ENCODE measurements at regions not wholly inside any gene's neighbourhood (a gene's known extent, or its start where the extent isn't known, plus 50 kb on each side); places are given as distances from the start of the nearest gene placed in this dataset.

DNA sequence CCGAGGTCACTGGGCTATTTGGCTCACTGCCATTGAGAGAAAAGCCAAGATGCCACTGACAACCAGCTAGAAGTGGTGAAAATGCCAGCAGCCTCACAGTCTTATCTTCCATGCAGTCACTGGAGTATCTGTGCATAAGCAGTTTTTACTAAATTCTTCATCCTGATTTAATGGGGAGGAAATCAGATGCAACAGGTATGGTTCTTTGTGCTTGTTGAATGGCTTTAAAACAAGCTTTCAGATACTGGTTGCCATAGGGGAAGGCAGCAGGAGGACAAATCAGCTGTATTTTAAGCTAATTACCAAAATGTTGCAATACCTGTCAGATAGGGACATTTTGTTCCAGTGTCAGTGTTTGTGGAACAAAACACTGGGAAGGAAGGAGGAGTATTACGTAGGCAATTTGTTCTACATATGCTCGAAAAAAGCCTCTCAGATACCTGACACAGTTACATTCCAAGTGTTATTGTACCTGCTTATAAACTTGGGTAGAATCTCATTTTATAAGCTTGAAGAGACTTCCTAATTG is 54.1 kb upstream of the ARHGAP5 start:
- no peak for DNase-seq (ENCODE audit: low spot score)

DNA sequence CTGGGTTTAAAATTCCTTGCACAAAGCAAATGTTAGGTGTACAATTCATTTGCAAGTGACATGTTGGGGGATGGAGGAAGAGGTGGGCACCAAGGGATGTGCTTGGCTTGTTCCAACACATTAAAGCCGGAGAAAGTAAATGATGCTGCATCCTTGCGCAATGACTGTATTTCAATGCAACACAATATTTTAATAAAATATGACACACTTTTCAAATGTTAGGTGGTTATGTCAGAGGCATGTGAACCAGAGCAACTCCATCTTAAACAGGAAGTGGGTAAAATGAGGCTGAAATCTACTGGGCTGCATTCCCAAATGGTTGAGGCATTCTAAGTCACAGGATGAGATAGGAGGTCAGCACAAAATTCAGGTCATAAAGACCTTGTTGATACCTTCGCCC is 53.6 kb upstream of the ARHGAP5 start:
- no peak for DNase-seq (ENCODE audit: low spot score)

DNA sequence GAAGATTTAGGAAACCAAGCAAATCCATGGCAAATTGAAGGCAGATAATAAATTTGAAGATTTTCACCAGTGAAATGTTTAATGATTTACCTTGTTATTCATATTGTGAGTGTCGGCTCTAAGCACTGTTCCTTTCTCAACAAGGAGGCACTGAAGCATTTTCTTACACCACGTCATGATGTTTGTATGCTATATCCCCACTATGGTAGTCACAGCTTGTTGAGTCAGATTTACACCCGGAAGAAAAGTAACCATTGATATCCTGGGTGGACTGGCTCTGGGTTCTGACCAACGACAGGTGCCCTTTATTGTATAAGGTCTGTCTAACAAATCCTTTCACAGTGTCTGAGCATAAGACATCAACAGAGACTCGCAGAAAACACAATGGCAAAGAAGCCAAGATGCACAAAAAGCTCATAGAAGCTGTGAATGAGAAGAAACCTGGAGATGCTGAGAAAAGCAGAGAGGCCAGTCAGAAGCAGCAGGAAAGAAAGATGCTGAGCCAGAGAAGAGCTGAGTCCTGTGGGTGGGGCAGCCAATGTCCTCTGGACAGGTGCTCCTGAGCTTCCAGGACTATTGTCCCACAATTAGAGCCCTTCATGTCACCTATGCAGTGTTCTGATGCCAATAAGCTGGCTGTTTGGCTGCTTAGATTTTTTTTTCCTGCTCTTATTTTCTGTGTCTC is 49.7 kb upstream of the ARHGAP5 start:
- DNase-seq (ENCODE audit: low spot score), result no peak
